ENCODE measurements at regions not wholly inside any gene's neighbourhood (a gene's known extent, or its start where the extent isn't known, plus 50 kb on each side); places are given as distances from the start of the nearest gene placed in this dataset.

DNA sequence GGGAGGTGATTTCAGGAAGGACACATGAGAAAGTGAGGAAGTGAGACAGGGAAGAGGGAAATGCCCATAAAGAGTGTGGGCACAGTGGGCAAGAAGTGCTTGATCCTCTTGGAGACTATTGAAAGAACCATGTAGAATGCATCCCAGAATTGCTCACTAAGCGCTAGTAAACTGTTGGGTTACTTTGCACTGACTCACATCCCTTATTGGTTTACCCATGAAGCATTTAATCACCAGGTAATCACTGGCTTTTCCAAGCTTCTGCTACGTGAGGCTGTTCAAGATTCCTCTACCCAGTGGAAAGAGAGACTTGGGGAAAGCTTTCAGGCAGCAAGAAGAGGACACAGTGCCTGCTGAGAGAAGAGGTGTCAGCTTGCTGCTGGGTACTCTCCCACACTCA is 410.0 kb upstream of the JAG1 start:
- DNase-seq (ENCODE audit: low read depth): peak; percentile 2

GRCh38 chr20:11084508-11084907 is 410.7 kb upstream of the JAG1 start:
- DNase-seq (ENCODE audit: low read depth): no peak

DNA sequence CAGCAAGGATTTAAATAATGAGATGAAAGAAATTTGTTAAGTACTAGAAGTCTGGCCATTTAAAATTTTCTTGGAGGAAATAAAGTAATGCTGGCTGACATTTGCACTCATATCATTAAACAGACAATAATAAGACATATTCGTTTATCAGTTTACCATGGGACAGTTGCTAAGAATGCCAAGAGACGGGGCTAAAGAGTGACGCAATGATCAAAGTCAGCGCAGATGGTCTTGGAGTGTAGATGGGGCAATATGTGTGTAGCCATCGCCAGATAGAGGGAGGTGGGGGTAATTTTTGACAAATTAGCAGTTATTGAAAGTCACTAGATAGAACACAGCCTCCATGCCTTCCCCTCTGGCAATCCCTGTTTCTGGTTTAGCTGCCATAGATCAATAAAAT is 413.2 kb upstream of the JAG1 start:
- no peak for DNase-seq (ENCODE audit: low read depth)

GRCh38 chr20:11090751-11091150 is 417.0 kb upstream of the JAG1 start:
- DNase-seq (ENCODE audit: low read depth): no peak

DNA sequence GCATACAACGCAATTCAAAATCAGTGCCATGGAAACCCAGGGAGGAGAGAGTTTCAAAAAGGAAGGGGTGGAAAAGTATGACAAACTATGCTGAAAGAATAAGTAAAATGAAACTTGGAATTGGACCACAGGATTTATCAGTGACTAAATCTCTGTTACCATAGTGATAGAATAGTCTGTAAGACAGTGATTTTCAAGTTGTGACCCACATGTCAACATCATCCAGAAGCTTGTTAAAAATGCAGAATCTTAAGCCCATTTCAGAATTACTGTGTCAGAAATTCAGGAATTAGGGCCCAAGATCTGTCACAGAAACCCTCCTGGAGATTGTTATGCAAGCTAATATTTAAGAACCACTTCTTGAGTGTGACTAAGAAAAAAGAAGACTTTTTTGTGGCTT is 417.7 kb upstream of the JAG1 start:
- DNase-seq (ENCODE audit: low read depth): no peak

GRCh38 chr20:11092151-11092550 is 418.4 kb upstream of the JAG1 start:
- DNase-seq (ENCODE audit: low read depth): no peak

DNA sequence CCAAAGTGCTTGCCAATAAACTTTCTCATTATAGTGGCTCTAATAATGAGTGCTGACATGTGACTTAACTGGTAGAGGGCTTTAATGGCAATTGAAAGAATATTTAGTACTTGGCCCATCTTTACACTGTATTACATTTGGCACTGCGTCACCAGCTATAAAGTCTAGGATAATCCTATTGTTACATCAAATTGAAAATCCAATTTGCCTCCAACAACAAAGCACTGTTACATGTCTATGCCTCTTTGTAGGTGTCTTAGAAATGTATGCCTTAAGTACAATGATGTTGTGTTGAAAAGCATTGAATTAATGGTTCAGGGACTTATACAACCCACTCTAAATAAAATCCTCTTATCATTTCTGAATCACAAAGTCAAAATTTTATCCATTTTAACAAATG is 420.4 kb upstream of the JAG1 start:
- DNase-seq (ENCODE audit: low read depth): no peak

- DNase-seq (ENCODE audit: low read depth): no peak
These were observed 420.9 kb upstream of the JAG1 start for GRCh38 chr20:11094711-11095110.

DNA sequence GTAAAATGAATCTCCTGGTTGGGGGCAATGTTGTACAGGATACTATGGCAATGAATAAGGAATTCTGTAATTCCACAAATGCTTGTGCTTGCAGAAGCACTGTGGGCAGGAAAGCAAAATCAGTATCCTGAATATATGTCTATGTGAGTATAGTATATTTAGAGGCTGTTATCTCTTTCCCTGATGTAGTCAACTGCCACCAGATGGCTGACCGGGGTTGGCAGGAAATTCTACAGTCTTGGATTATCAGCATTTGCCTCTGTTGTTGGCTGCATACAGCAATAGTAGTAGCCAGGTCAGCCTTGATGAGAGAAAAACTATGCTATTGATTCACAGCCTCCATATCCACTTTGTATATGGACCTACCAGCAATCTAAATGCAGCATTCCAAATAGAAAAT is 425.1 kb upstream of the JAG1 start:
- peak; percentile 6 for DNase-seq (ENCODE audit: low read depth)

DNA sequence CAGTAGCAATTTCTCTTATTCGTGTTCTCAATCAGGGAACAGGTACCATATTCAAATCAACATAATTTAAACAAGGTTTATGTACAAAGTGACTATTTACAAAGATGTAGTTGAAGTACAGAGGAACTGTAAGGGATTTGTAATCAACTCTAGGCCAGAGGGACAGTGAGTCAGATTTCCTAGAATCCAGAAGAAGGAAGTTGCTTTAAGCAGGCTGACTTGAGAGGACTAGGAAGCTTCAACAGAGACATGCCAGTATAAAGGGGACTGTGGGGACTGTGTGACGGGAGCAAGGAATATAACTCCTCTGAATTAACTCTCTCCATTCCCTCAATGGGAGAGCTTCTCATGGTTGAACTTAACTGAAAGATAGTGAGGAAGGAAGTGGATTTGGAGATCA is 427.4 kb upstream of the JAG1 start:
- DNase-seq (ENCODE audit: low read depth): no peak

- no peak for DNase-seq (ENCODE audit: low read depth)
These were observed 427.9 kb upstream of the JAG1 start for GRCh38 chr20:11101696-11102095.

DNA sequence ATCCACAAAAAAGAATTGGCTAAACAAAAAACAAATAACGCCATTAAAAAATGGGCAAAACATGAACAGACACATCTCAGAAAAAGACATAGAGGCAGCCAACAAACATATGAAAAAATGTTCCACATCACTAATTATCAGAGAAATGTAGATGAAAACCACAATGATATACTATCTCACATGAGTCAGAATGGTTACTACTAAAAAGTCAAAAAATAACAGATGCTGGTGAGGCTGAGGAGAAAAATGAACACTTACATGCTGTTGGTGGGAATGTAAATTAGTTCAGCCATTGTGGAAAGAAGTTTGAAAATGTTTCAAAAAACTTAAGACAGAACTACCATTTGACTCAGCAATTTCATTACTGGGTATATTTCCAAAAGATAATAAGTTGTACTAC is 430.1 kb upstream of the JAG1 start:
- no peak for DNase-seq (ENCODE audit: low read depth)

DNA sequence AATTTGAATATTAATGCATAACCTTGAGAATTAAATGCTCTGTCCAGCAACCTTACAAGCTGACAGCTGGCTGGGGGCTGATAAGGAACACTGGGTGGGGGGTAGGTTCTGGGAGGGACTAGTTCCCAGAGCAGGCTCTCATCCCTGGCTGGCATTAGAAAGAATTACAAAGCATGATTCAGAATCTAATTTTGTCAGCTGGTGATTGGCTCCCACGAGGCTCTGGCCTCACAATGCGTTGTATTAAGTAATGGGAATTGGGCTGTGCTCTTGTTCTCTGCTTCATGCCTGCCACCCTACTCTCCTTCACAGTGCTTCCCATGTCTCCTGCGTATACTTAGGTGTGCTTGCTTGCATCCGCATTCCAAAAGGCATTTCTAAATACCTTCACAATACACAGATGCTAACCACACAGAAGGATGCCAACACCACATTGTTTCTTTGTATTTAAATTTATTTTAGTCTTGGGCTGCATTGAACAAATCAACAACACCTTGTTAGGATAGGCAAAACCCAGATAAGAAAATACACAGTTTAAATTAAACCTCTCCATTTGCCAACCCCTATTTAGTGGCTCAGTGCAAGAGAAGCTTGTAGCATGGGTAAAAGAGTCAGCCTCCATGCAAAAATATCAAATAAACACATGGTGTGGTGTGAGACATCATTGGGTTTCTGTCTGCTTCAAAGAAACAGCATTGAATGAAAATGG is 434.5 kb upstream of the JAG1 start:
- no peak for DNase-seq (ENCODE audit: low read depth)

DNA sequence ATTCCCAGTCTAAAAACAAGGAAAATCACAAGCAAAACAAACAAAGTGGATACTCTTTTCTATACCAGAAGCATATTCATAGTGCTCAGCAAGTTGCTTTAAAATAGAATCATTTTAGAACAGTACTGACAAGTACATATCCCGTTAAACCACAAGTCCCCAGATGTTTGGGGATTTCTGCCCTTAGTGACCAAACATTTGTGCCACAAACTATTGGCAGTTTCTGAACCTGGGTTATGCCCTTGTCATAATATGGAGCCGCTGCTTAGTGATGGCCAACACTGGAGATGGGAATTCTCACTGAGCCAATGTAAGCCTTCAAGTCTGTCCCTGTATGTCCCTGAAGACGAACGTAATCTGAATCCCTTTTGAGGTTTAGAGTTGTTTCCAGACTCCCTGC is 436.7 kb upstream of the JAG1 start:
- no peak for DNase-seq (ENCODE audit: low read depth)

DNA sequence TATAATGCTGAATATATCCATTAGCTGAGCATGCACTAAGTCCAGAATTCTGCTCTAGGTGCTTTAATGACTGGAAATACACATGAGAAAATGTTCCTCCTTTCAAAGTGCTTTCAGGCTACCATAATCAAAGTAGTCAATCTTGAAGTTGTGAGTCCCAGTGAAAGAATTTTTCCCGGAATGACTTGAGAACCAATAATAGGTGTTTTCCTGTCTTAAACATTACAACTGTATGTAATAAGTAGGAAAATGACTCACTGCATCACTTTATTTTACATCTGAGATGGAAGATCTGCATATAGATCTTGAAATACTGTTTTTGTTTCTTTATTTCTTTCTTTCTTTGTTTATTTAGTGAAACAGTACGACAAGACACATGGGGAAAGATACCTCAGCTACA is 437.4 kb upstream of the JAG1 start:
- DNase-seq (ENCODE audit: low read depth): peak; percentile 20

GRCh38 chr20:11112832-11113231 is 439.0 kb upstream of the JAG1 start:
- DNase-seq (ENCODE audit: low read depth): peak; percentile 31

DNA sequence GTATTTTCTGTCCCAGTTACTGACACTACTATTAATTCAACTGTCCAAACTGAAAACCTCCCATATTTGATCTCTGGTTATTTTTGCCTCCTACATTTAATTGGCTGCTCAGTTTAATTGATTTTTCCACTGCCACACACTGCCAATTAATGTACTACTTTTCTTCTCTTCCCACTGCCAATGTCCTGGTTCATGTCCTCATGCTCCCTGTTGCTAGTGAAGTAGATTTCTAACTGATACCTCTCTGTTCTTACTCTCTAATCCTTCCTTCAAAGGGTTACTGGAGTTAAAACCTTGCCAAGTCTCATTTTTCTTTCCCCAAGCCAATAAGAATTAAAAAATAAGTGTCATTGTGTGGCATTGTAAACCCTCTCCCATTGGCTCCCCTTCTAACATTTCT is 440.6 kb upstream of the JAG1 start:
- no peak for DNase-seq (ENCODE audit: low read depth)

GRCh38 chr20:11117808-11118528 is 444.2 kb upstream of the JAG1 start:
- peak; percentile 79 for DNase-seq (ENCODE audit: low read depth)

GRCh38 chr20:11118802-11119380 is 445.1 kb upstream of the JAG1 start:
- peak; percentile 35 for DNase-seq (ENCODE audit: low read depth)

DNA sequence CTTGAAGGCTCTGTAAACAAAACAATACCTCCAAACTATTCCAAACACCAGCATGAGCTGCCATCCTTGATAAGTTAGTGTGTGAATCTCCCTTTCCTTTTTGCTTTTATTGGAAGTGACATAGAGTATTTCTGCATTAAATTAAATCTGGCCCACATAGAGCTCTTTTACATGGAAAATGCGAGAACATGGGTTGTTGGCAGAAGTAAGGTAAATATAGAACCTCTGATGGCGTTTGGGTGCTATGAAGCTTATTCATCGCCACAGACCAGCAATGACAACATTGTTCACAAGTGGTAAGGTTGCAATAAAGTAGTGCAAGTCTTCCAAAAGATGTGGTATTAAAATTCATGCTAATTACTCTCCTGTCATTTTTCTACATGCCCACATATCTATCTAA is 445.8 kb upstream of the JAG1 start:
- no peak for DNase-seq (ENCODE audit: low read depth)

DNA sequence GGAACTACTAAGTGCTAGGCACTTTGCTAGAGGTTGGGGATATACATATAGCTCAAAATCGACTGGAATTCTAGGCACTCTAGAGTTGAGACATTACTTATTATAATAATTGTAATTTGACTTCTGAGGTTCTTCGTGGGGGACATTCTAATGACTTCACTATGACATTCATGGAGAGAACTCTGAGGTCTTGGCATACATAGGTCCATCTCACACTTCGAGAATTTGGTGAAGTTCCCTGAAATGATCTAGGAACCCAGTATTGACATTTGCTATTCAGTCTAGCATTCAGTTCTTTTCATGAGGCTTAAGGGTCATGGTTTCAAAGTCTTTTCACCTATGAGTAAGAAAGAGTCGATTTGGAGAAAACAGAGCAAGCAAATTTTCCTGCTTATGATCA is 446.6 kb upstream of the JAG1 start:
- DNase-seq (ENCODE audit: low read depth): no peak

GRCh38 chr20:11124849-11125505 is 451.2 kb upstream of the JAG1 start:
- no peak for DNase-seq (ENCODE audit: low read depth)

- no peak for DNase-seq (ENCODE audit: low read depth)
These were observed 454.5 kb upstream of the JAG1 start for GRCh38 chr20:11128220-11128718.
